Endothelial cell of umbilical vein (primary cell): ENCODE measurements at regions not wholly inside any gene's neighbourhood (a gene's known extent, or its start where the extent isn't known, plus 50 kb on each side); places are given as distances from the start of the nearest gene placed in this dataset.

Source experiments
- EZH2 ChIP-seq: IDR thresholded peaks from 2 replicates; pipeline ENCODE4 v1.6.1; 2012; ENCODE audit warnings: borderline replicate concordance, low read depth, mild to moderate bottlenecking, moderate library complexity, low read length, inconsistent platforms; ENCODE audit not compliant: severe bottlenecking
- FOS ChIP-seq: IDR thresholded peaks from 2 replicates; pipeline ENCODE4 v1.6.1; 2011; ENCODE audit warnings: mild to moderate bottlenecking, low read length, moderate library complexity, borderline replicate concordance; ENCODE audit not compliant: insufficient read depth
- GATA2 ChIP-seq: IDR thresholded peaks from 2 replicates; pipeline ENCODE4 v1.7.0; 2011; ENCODE audit warnings: low read depth, mild to moderate bottlenecking, moderate library complexity, mixed read lengths, low read length; ENCODE audit not compliant: insufficient read length, insufficient read depth
- MYC ChIP-seq: IDR thresholded peaks from one replicate; pipeline ENCODE4 v1.6.1; 2011; ENCODE audit warnings: mild to moderate bottlenecking, low read depth, low read length
- POLR2A ChIP-seq: IDR thresholded peaks from 2 replicates; pipeline ENCODE4 v1.6.1; 2012; ENCODE audit warnings: low read depth, mild to moderate bottlenecking, control low read depth, low read length
- POLR2AphosphoS5 ChIP-seq: IDR thresholded peaks from 2 replicates; pipeline ENCODE4 v1.6.1; 2012; ENCODE audit warnings: low read depth, mild to moderate bottlenecking, control low read depth, low read length, moderate library complexity; ENCODE audit not compliant: insufficient read depth
- TF ChIP-seq, protein P1 (sequence below), 2 donors: IDR thresholded peaks; 1 replicate in 1 of 2; 2 replicates in 1 of 2; pipeline ENCODE4 v1.5.1; 2011; ENCODE audit warnings: low read length in 2 of 2, mild to moderate bottlenecking in 2 of 2, moderate library complexity in 2 of 2, control low read depth in 1 of 2, inconsistent platforms in 1 of 2, low read depth in 1 of 2; ENCODE audit not compliant: insufficient read depth in 1 of 2; ENCODE audit errors: extremely low read depth in 1 of 2
- TF ChIP-seq, protein P2 (sequence below): IDR thresholded peaks from 2 replicates; pipeline ENCODE4 v1.6.1; 2011; ENCODE audit not compliant: insufficient read depth, insufficient read length

- TF ChIP-seq, protein P1, sequence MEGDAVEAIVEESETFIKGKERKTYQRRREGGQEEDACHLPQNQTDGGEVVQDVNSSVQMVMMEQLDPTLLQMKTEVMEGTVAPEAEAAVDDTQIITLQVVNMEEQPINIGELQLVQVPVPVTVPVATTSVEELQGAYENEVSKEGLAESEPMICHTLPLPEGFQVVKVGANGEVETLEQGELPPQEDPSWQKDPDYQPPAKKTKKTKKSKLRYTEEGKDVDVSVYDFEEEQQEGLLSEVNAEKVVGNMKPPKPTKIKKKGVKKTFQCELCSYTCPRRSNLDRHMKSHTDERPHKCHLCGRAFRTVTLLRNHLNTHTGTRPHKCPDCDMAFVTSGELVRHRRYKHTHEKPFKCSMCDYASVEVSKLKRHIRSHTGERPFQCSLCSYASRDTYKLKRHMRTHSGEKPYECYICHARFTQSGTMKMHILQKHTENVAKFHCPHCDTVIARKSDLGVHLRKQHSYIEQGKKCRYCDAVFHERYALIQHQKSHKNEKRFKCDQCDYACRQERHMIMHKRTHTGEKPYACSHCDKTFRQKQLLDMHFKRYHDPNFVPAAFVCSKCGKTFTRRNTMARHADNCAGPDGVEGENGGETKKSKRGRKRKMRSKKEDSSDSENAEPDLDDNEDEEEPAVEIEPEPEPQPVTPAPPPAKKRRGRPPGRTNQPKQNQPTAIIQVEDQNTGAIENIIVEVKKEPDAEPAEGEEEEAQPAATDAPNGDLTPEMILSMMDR (IDR thresholded peaks at IDR 0.05; ENCODE audit: extremely low read depth in 1 of 2, insufficient read depth in 1 of 2, low read depth in 1 of 2, low read length in 2 of 2): no peak
- TF ChIP-seq POLR2A: no peak
- no peak for TF ChIP-seq EZH2
- no peak for TF ChIP-seq MYC
- TF ChIP-seq FOS: no peak
- TF ChIP-seq, protein P2, sequence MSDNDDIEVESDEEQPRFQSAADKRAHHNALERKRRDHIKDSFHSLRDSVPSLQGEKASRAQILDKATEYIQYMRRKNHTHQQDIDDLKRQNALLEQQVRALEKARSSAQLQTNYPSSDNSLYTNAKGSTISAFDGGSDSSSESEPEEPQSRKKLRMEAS: no peak
- TF ChIP-seq POLR2AphosphoS5: no peak
- TF ChIP-seq GATA2: no peak
Observed at GRCh38 chr2:176395273-176395854, 126.1 kb downstream of the MTX2 start.
